ENCODE measurements at regions not wholly inside any gene's neighbourhood (a gene's known extent, or its start where the extent isn't known, plus 50 kb on each side); places are given as distances from the start of the nearest gene placed in this dataset.

- no peak overlapping the region for H3K9ac ChIP-seq (ENCODE audit: low read length)
- H3K27ac ChIP-seq (ENCODE audit: low read depth, low read length) = no peak overlapping the region
- H2AFZ ChIP-seq (ENCODE audit: low read depth, low read length, poor library complexity, severe bottlenecking) = no peak overlapping the region
- BruUV-seq (replicated peaks) = no TSS peak
- RAD21 ChIA-PET (ENCODE audit: low non-redundant PET in 1 of 2, low total read pairs in 2 of 2, uncharacterized antibody in 2 of 2, unreplicated experiment in 2 of 2) = no interaction called here
- DNase-seq (ENCODE audit: low read depth, low spot score) (no peak), ATAC-seq (no peak)
- intact Hi-C loops (cut with micrococcal nuclease) = no loop called here
- CTCF ChIA-PET = no interaction called here
- no peaks in the 10 kb centered on the region for H3K27me3 ChIP-seq (ENCODE audit: insufficient read depth, low read length)
- no peaks in the 10 kb centered on the region for H3K36me3 ChIP-seq (ENCODE audit: control insufficient read depth in 1 of 2, insufficient read depth in 2 of 2, low read length in 2 of 2)
- H3K79me2 ChIP-seq (ENCODE audit: insufficient read depth, low read length) = no peaks in the 10 kb centered on the region
- peaks cover 2 to 3% of the 10 kb centered on the region in 2 experiments; a peak in 1 of 4 replicates for H3K4me1 ChIP-seq (ENCODE audit: control insufficient read depth in 1 of 2, insufficient read depth in 2 of 2, low read length in 2 of 2)
- no peaks in the 10 kb centered on the region for H3K9me3 ChIP-seq (ENCODE audit: control insufficient read depth in 1 of 2, insufficient read depth in 1 of 2, low read depth in 1 of 2, low read length in 2 of 2)
- no peak overlapping the region for H3K4me3 ChIP-seq (replicated peaks in 1 of 2; ENCODE audit: low read depth in 1 of 2, low read length in 2 of 2)
- POLR2A ChIA-PET = no interaction called here
- H4K20me1 ChIP-seq (ENCODE audit: insufficient read depth) = no peaks in the 10 kb centered on the region
- H3K4me2 ChIP-seq (ENCODE audit: low read length) = no peak overlapping the region
- H3K9me2 ChIP-seq (ENCODE audit: insufficient read depth) = no peaks in the 10 kb centered on the region
- TF ChIP-seq POLR2AphosphoS5 (IDR thresholded peaks at IDR 0.05; ENCODE audit: low read depth, low read length) (no peak), ATF3 (IDR thresholded peaks at IDR 0.05) (no peak), EZH2 (IDR thresholded peaks at IDR 0.05) (no peak), CTCF (IDR thresholded peaks at IDR 0.05 in 2 of 3, conservative IDR thresholded peaks at IDR 0.05 in 1 of 3; ENCODE audit: borderline replicate concordance in 1 of 3, insufficient read depth in 1 of 3, low read depth in 2 of 3, low read length in 2 of 3) (no peak), ZNF274 (IDR thresholded peaks at IDR 0.05; ENCODE audit: low read depth, low read length) (no peak), MAX (IDR thresholded peaks at IDR 0.05) (no peak), RAD21 (IDR thresholded peaks at IDR 0.05; ENCODE audit: low read depth) (no peak), ELF1 (IDR thresholded peaks at IDR 0.05; ENCODE audit: borderline replicate concordance, low read depth) (no peak), REST (IDR thresholded peaks at IDR 0.05; ENCODE audit: low read depth) (no peak), ZBTB33 (IDR thresholded peaks at IDR 0.05; ENCODE audit: extremely low read depth, insufficient replicate concordance, low read length) (no peak), CEBPB (IDR thresholded peaks at IDR 0.05; ENCODE audit: low read depth) (no peak), CBX3 (IDR thresholded peaks at IDR 0.05; ENCODE audit: low read depth) (no peak), FOSL1 (IDR thresholded peaks at IDR 0.05; ENCODE audit: low read depth) (no peak), SIN3A (IDR thresholded peaks at IDR 0.05; ENCODE audit: low read depth) (no peak), JUND (IDR thresholded peaks at IDR 0.05) (no peak)
These were observed 990.9 kb upstream of the ACVR2A start for GRCh38 chr2:146853741-146854444.
